22Rv1 (cell line): ENCODE measurements at regions not wholly inside any gene's neighbourhood (a gene's known extent, or its start where the extent isn't known, plus 50 kb on each side); places are given as distances from the start of the nearest gene placed in this dataset.

Experiments used
- ZFX ChIP-seq: fragments of 450-650 bp; IDR thresholded peaks from 2 replicates; pipeline ENCODE4 v1.6.1; 2017; ENCODE audit warnings: antibody characterized with exemption, borderline replicate concordance
- TF ChIP-seq, protein P1 (sequence below): fragments of 450-650 bp; IDR thresholded peaks from 2 replicates; pipeline ENCODE4 v1.5.1; 2017; ENCODE audit warnings: mild to moderate bottlenecking

DNA sequence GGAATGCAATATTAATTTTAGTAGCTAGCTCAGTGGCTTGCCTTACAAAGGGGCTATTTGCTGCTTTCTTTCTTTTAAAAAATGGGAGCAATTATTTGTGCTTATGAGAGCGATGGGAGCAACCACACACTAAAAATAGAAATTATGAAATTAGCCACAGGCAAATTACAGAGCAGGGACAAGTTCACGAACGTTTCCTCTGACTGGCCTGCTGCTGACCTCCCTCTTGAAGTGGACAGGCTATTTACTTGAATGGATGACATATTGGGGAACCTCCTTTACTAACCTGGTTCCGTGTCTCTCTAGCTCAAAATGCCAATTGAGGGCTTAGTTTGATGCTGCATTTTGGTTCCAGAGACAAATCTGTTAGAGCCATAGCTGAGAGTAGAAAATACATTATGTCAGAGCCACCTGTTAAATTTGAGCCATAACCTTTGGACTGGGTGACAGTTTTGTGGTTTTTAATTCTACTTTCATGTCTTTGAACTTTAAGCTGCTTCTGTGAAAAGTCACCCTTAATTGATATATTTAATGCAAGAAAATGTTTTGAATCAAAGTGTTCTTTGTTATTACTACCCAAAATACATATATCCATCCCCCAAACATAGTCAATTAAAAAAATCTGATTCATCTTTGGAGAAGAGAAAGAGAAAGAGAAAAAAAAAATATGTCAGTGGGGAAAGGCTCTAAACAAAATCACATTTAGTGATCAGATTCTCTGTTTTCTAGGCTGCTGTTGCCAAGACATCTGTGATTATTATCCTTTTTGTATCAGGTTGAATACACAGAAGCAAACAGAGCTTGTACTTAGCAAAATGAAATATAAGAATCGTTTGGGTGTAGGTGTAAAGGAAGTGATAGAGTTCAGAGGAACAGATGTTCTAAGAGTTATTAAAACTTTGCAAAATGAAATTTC lies 351.9 kb downstream of the ADGRL2 start:
- TF ChIP-seq, protein P1, sequence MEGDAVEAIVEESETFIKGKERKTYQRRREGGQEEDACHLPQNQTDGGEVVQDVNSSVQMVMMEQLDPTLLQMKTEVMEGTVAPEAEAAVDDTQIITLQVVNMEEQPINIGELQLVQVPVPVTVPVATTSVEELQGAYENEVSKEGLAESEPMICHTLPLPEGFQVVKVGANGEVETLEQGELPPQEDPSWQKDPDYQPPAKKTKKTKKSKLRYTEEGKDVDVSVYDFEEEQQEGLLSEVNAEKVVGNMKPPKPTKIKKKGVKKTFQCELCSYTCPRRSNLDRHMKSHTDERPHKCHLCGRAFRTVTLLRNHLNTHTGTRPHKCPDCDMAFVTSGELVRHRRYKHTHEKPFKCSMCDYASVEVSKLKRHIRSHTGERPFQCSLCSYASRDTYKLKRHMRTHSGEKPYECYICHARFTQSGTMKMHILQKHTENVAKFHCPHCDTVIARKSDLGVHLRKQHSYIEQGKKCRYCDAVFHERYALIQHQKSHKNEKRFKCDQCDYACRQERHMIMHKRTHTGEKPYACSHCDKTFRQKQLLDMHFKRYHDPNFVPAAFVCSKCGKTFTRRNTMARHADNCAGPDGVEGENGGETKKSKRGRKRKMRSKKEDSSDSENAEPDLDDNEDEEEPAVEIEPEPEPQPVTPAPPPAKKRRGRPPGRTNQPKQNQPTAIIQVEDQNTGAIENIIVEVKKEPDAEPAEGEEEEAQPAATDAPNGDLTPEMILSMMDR, result no peak
- TF ChIP-seq ZFX, result no peak
